ENCODE measurements at regions not wholly inside any gene's neighbourhood (a gene's known extent, or its start where the extent isn't known, plus 50 kb on each side); places are given as distances from the start of the nearest gene placed in this dataset.

- intact Hi-C loops (cut with DNase I) = no loop called here
- Histone ChIP-seq H3K9me3 (ENCODE audit: control insufficient read depth, low read length) (no peaks in the 10 kb centered on the region), H3K27ac (ENCODE audit: low read depth in 1 of 2, low read length in 2 of 2) (no peak overlapping the region), H3K4me3 (ENCODE audit: low read length in 2 of 2) (no peak overlapping the region), H3K4me1 (ENCODE audit: control insufficient read depth in 1 of 2, insufficient read depth in 2 of 2, low read length in 2 of 2) (no peaks in the 10 kb centered on the region), H3K27me3 (ENCODE audit: control insufficient read depth in 1 of 2, insufficient read depth in 2 of 2, low read length in 1 of 2) (peaks cover 0 to 2% of the 10 kb centered on the region in 2 donors), H3K36me3 (ENCODE audit: control insufficient read depth in 1 of 2, insufficient read depth in 2 of 2, low read length in 1 of 2) (no peaks in the 10 kb centered on the region)
- WGBS, 2 donors = 77 to 80% methylated on average over 3 of the region's 3 CpGs
- ATAC-seq (ENCODE audit: low FRiP score) (no peak), DNase-seq (no peak)
These were observed 603.5 kb downstream of the MAFB start for GRCh38 chr20:40085513-40085912.

- Histone ChIP-seq H3K36me3 (ENCODE audit: control insufficient read depth in 1 of 2, insufficient read depth in 2 of 2, low read length in 1 of 2) (no peaks in the 10 kb centered on the region), H3K4me1 (ENCODE audit: control insufficient read depth in 1 of 2, insufficient read depth in 2 of 2, low read length in 2 of 2) (no peaks in the 10 kb centered on the region), H3K4me3 (ENCODE audit: low read length in 2 of 2) (no peak overlapping the region), H3K27me3 (ENCODE audit: control insufficient read depth in 1 of 2, insufficient read depth in 2 of 2, low read length in 1 of 2) (peaks cover 0 to 2% of the 10 kb centered on the region in 2 donors), H3K9me3 (ENCODE audit: control insufficient read depth, low read length) (no peaks in the 10 kb centered on the region), H3K27ac (ENCODE audit: low read depth in 1 of 2, low read length in 2 of 2) (no peak overlapping the region)
- intact Hi-C loops (cut with DNase I) = no loop called here
- 85 to 89% methylated on average over 3 of the region's 3 CpGs for WGBS, 2 donors
- DNase-seq = no peak
- ATAC-seq (ENCODE audit: low FRiP score) = no peak
These were observed 606.6 kb downstream of the MAFB start for GRCh38 chr20:40082436-40082835.

DNA sequence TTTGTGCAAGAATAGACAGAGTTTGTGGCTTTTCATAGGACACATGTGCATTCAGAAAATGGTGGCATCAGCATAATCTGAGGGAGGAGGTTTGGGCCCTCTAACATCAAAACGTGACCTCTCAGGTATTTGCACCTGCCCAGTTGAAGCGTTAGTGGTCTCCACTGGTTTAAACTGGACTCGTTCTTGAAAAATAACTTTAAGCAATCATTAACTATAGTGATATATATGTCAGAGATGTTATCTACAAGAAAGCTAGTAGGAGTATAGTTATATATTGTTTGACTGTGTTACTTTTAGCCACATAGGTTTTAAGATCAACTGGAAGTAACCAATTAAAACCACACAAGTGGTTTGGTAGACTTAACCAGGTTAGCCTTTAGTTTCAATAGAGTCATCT, 607.4 kb downstream of the MAFB start:
- Histone ChIP-seq H3K4me3 (ENCODE audit: low read length in 2 of 2) (no peak overlapping the region), H3K4me1 (ENCODE audit: control insufficient read depth in 1 of 2, insufficient read depth in 2 of 2, low read length in 2 of 2) (no peaks in the 10 kb centered on the region), H3K9me3 (ENCODE audit: control insufficient read depth, low read length) (no peaks in the 10 kb centered on the region), H3K27me3 (ENCODE audit: control insufficient read depth in 1 of 2, insufficient read depth in 2 of 2, low read length in 1 of 2) (peaks cover 0 to 2% of the 10 kb centered on the region in 2 donors), H3K36me3 (ENCODE audit: control insufficient read depth in 1 of 2, insufficient read depth in 2 of 2, low read length in 1 of 2) (no peaks in the 10 kb centered on the region), H3K27ac (ENCODE audit: low read depth in 1 of 2, low read length in 2 of 2) (no peak overlapping the region)
- 60 to 69% methylated on average over 3 of the region's 3 CpGs for WGBS, 2 donors
- intact Hi-C loops (cut with DNase I) = no loop called here
- no peak for ATAC-seq (ENCODE audit: low FRiP score)
- DNase-seq = no peak

- intact Hi-C loops (cut with DNase I) = no loop called here
- no peak for ATAC-seq (ENCODE audit: low FRiP score)
These were observed 608.9 kb downstream of the MAFB start for GRCh38 chr20:40080041-40080652.

GRCh38 chr20:40073535-40074111, 615.4 kb downstream of the MAFB start:
- intact Hi-C loops (cut with DNase I) = no loop called here
- no peaks in the 10 kb centered on the region for H3K4me1 ChIP-seq (ENCODE audit: control insufficient read depth in 1 of 2, insufficient read depth in 2 of 2, low read length in 2 of 2)
- DNase-seq (no peak), ATAC-seq (ENCODE audit: low FRiP score) (no peak)
- 8% methylated on average over 4 of the region's 4 CpGs for WGBS, 2 donors
- H3K9me3 ChIP-seq (ENCODE audit: control insufficient read depth, low read length) = peaks cover 1% of the 10 kb centered on the region
- no peaks in the 10 kb centered on the region for H3K27me3 ChIP-seq (ENCODE audit: control insufficient read depth in 1 of 2, insufficient read depth in 2 of 2, low read length in 1 of 2)
- no peak overlapping the region for H3K27ac ChIP-seq (ENCODE audit: low read depth in 1 of 2, low read length in 2 of 2)
- H3K4me3 ChIP-seq (ENCODE audit: low read length in 2 of 2) = no peak overlapping the region
- H3K36me3 ChIP-seq (ENCODE audit: control insufficient read depth in 1 of 2, insufficient read depth in 2 of 2, low read length in 1 of 2) = no peaks in the 10 kb centered on the region

More at GRCh38 chr20:40080041-40080652, 608.9 kb downstream of the MAFB start:
- WGBS, 2 donors = 36 to 44% methylated on average over 4 of the region's 4 CpGs
- H3K9me3 ChIP-seq (ENCODE audit: control insufficient read depth, low read length) = no peaks in the 10 kb centered on the region
- no peaks in the 10 kb centered on the region for H3K4me1 ChIP-seq (ENCODE audit: control insufficient read depth in 1 of 2, insufficient read depth in 2 of 2, low read length in 2 of 2)
- no peak overlapping the region for H3K4me3 ChIP-seq (ENCODE audit: low read length in 2 of 2)
- H3K36me3 ChIP-seq (ENCODE audit: control insufficient read depth in 1 of 2, insufficient read depth in 2 of 2, low read length in 1 of 2) = no peaks in the 10 kb centered on the region
- DNase-seq = no peak
- H3K27ac ChIP-seq (ENCODE audit: low read depth in 1 of 2, low read length in 2 of 2) = no peak overlapping the region
- H3K27me3 ChIP-seq (ENCODE audit: control insufficient read depth in 1 of 2, insufficient read depth in 2 of 2, low read length in 1 of 2) = peaks cover 0 to 2% of the 10 kb centered on the region in 2 donors

- DNase-seq = no peak
- no peak for ATAC-seq (ENCODE audit: low FRiP score)
- no peak overlapping the region for H3K27ac ChIP-seq (ENCODE audit: low read depth in 1 of 2, low read length in 2 of 2)
- intact Hi-C loops (cut with DNase I) = no loop called here
- no peaks in the 10 kb centered on the region for H3K4me1 ChIP-seq (ENCODE audit: control insufficient read depth in 1 of 2, insufficient read depth in 2 of 2, low read length in 2 of 2)
- no peak overlapping the region for H3K4me3 ChIP-seq (ENCODE audit: low read length in 2 of 2)
- H3K36me3 ChIP-seq (ENCODE audit: control insufficient read depth in 1 of 2, insufficient read depth in 2 of 2, low read length in 1 of 2) = no peaks in the 10 kb centered on the region
- peaks cover 1% of the 10 kb centered on the region for H3K9me3 ChIP-seq (ENCODE audit: control insufficient read depth, low read length)
- no peaks in the 10 kb centered on the region for H3K27me3 ChIP-seq (ENCODE audit: control insufficient read depth in 1 of 2, insufficient read depth in 2 of 2, low read length in 1 of 2)
- WGBS, 2 donors = 89 to 97% methylated on average over 2 of the region's 2 CpGs
These were observed 616.1 kb downstream of the MAFB start for GRCh38 chr20:40072907-40073306.

- WGBS, 2 donors = 50 to 74% methylated on average over 1 of the region's 1 CpG
- H3K4me1 ChIP-seq (ENCODE audit: control insufficient read depth in 1 of 2, insufficient read depth in 2 of 2, low read length in 2 of 2) = no peaks in the 10 kb centered on the region
- H3K27ac ChIP-seq (ENCODE audit: low read depth in 1 of 2, low read length in 2 of 2) = no peak overlapping the region
- ATAC-seq (ENCODE audit: low FRiP score) = no peak
- H3K27me3 ChIP-seq (ENCODE audit: control insufficient read depth in 1 of 2, insufficient read depth in 2 of 2, low read length in 1 of 2) = no peaks in the 10 kb centered on the region
- no peak overlapping the region for H3K4me3 ChIP-seq (ENCODE audit: low read length in 2 of 2)
- peaks cover 2% of the 10 kb centered on the region for H3K9me3 ChIP-seq (ENCODE audit: control insufficient read depth, low read length)
- intact Hi-C loops (cut with DNase I) = no loop called here
- no peak for DNase-seq
- no peaks in the 10 kb centered on the region for H3K36me3 ChIP-seq (ENCODE audit: control insufficient read depth in 1 of 2, insufficient read depth in 2 of 2, low read length in 1 of 2)
These were observed 632.9 kb downstream of the MAFB start for GRCh38 chr20:40056171-40056570.

- no peak for DNase-seq
- intact Hi-C loops (cut with DNase I) = no loop called here
- peaks cover 1% of the 10 kb centered on the region for H3K9me3 ChIP-seq (ENCODE audit: control insufficient read depth, low read length)
- no peaks in the 10 kb centered on the region for H3K27me3 ChIP-seq (ENCODE audit: control insufficient read depth in 1 of 2, insufficient read depth in 2 of 2, low read length in 1 of 2)
- H3K4me1 ChIP-seq (ENCODE audit: control insufficient read depth in 1 of 2, insufficient read depth in 2 of 2, low read length in 2 of 2) = no peaks in the 10 kb centered on the region
- no peak overlapping the region for H3K27ac ChIP-seq (ENCODE audit: low read depth in 1 of 2, low read length in 2 of 2)
- no peak for ATAC-seq (ENCODE audit: low FRiP score)
- H3K4me3 ChIP-seq (ENCODE audit: low read length in 2 of 2) = no peak overlapping the region
- H3K36me3 ChIP-seq (ENCODE audit: control insufficient read depth in 1 of 2, insufficient read depth in 2 of 2, low read length in 1 of 2) = no peaks in the 10 kb centered on the region
These were observed 633.3 kb downstream of the MAFB start for GRCh38 chr20:40055711-40056110.

GRCh38 chr20:40054311-40054710, 634.7 kb downstream of the MAFB start:
- peaks cover 1% of the 10 kb centered on the region for H3K9me3 ChIP-seq (ENCODE audit: control insufficient read depth, low read length)
- H3K36me3 ChIP-seq (ENCODE audit: control insufficient read depth in 1 of 2, insufficient read depth in 2 of 2, low read length in 1 of 2) = no peaks in the 10 kb centered on the region
- H3K4me1 ChIP-seq (ENCODE audit: control insufficient read depth in 1 of 2, insufficient read depth in 2 of 2, low read length in 2 of 2) = no peaks in the 10 kb centered on the region
- H3K4me3 ChIP-seq (ENCODE audit: low read length in 2 of 2) = no peak overlapping the region
- no peak for ATAC-seq (ENCODE audit: low FRiP score)
- intact Hi-C loops (cut with DNase I) = no loop called here
- no peak overlapping the region for H3K27ac ChIP-seq (ENCODE audit: low read depth in 1 of 2, low read length in 2 of 2)
- WGBS, 2 donors = 69 to 90% methylated on average over 4 of the region's 4 CpGs
- no peaks in the 10 kb centered on the region for H3K27me3 ChIP-seq (ENCODE audit: control insufficient read depth in 1 of 2, insufficient read depth in 2 of 2, low read length in 1 of 2)
- DNase-seq = no peak
